AG10803 (cell line): ENCODE measurements at regions not wholly inside any gene's neighbourhood (a gene's known extent, or its start where the extent isn't known, plus 50 kb on each side); places are given as distances from the start of the nearest gene placed in this dataset.

Experiments used
- DNase-seq: peaks from one replicate; pipeline ENCODE4 v3.0.0; 2010; ENCODE audit warnings: low read depth
- H3K4me3 ChIP-seq: 2 replicates; pipeline ENCODE4 v1.5.1; 2011; ENCODE audit warnings: mild to moderate bottlenecking, low read length, control low read depth
- TF ChIP-seq, protein P1 (sequence below): conservative IDR thresholded peaks from 2 replicates; pipeline ENCODE4 v1.5.1; 2011; ENCODE audit warnings: mild to moderate bottlenecking, low read length, control low read depth, inconsistent platforms

DNA sequence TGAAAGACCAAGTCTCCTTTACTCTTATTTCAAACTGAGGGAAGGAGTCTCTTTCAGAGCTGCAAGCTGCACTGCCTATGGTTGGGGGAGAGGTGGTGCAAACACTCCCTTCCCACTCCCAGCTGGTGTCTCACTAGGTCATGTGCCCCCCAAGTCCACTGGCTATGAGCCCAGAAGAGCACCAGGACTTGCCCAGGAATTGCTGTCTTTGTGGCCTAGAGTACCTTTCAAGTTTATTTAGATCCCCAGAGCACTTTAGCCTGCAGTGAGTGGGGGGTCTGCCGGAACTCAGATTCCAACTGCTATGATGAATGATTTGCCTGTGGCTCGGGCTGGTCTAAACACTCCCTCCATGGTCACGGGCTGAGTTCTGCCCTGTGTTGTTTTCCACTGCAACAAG, 192.6 kb upstream of the CITED2 start:
- TF ChIP-seq, protein P1, sequence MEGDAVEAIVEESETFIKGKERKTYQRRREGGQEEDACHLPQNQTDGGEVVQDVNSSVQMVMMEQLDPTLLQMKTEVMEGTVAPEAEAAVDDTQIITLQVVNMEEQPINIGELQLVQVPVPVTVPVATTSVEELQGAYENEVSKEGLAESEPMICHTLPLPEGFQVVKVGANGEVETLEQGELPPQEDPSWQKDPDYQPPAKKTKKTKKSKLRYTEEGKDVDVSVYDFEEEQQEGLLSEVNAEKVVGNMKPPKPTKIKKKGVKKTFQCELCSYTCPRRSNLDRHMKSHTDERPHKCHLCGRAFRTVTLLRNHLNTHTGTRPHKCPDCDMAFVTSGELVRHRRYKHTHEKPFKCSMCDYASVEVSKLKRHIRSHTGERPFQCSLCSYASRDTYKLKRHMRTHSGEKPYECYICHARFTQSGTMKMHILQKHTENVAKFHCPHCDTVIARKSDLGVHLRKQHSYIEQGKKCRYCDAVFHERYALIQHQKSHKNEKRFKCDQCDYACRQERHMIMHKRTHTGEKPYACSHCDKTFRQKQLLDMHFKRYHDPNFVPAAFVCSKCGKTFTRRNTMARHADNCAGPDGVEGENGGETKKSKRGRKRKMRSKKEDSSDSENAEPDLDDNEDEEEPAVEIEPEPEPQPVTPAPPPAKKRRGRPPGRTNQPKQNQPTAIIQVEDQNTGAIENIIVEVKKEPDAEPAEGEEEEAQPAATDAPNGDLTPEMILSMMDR = no peak
- no peak for DNase-seq
- no peak overlapping the region for H3K4me3 ChIP-seq

DNA sequence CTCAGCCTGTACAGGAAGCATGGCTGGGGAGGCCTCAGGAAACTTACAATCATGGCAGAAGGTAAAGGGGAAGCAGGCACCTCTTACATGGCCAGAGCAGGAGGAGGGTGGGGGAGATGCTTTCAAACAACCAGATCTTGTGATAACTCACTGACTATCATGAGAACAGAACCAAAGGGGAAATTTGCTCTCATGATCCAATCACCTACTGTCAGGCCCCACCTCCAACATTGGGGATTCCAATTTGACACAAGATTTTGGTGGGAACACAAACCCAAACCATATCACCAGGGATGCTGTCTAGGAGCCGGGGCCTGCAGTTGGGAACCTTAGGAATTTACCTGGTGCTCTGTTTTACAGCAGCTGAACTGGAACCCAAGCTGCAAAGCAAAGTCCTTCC, 191.1 kb upstream of the CITED2 start:
- no peak overlapping the region for H3K4me3 ChIP-seq
- no peak for DNase-seq
- TF ChIP-seq, protein P1 = no peak

DNA sequence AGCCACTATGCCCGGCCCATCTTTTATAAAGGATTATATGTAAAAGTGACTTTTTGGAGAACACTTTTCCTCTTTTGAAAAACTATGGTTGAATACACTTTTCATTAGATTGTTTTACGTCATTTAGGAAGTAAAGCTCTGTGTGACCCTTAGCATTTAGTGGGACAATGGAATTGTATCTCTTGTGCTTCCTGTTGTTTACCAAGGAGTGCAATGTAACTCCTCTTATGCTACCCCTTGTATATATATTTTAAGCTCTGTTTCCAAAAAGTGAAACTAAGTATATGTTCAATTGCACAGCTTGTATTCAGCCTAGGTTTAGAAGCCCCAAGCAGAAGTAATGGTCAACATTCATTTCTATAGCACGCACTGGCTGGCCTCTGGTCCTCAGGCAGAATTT, 183.1 kb upstream of the CITED2 start:
- no peak overlapping the region for H3K4me3 ChIP-seq
- no peak for DNase-seq
- TF ChIP-seq, protein P1 = no peak

DNA sequence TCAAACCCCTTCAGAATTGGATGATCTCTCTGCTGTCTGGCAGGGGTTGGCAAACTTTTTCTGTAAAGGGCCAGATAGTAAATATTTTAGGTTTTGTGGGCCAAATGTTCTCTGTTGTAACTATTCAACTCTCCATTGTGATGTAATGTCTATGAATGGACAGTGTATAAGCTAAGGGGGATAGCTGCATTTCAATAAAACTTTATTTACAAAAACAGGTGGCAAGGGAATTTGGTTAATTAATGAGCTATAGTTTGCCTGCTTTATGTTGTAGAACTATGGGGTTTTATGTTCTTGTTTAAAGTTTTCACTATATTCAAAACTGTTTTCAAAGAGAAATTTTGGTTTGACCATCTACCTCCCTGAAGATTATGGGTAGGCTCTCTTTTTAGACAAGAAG, 182.1 kb upstream of the CITED2 start:
- TF ChIP-seq, protein P1 = no peak
- no peak for DNase-seq

DNA sequence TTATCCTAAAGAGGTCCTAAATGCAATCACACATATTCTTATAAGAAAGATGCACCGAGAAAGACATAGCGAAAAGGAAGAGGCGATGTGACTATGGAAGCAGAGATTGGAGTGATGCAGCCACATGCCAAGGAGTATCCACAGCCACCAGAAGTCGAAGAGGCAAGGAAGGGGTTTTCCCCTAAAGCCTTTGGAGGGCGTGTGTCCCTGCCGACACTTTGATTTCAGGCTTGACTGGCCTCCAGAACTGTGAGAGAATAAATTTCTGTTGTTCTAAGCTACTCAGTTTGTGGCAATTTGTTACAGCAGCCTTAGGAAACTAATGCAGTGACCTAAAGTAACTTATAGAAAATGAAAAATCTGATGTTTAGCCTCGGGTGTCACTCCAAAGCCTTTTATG, 179.5 kb upstream of the CITED2 start:
- no peak overlapping the region for H3K4me3 ChIP-seq
- TF ChIP-seq, protein P1 = no peak
- no peak for DNase-seq

More for the DNA sequence above, 182.1 kb upstream of the CITED2 start:
- no peak overlapping the region for H3K4me3 ChIP-seq

DNA sequence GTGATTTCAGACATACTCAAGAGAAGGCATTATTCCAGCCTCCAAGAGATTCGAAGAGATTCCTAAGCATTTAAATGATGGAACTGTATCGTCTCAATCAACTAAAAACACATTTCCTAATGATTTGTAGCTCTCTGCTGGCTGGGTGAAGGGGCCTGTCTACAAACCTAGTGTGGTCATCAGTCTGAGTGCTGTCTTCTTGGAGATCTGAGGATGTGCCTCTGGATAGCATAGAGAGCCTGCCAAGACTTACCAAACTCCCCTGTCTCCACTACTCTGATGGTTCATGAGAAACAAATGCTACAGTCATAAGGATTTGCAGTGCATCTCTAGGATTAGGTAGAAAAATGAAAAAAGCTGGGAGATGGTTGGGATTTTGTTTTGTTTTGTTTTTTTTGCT, 176.9 kb upstream of the CITED2 start:
- DNase-seq = no peak
- no peak overlapping the region for H3K4me3 ChIP-seq
- TF ChIP-seq, protein P1 = no peak

DNA sequence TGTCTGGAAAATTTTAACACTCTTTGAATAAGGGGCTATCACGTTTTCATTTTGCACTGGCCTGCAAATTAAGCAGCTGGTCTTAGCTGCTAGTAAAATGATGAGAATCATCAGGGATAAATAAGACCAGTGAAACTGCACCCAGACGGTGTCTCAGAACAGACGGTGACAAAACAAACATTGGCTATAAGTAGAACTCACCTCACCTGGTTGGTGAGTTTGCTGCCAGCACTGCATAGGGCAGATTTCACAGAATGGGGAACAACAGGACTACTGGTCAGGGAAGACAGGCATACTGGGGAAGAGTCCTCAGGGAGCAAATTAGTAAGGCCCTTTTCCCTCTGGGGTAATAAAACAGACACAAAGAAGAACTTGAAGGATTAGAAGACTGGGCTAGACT, 175.9 kb upstream of the CITED2 start:
- no peak overlapping the region for H3K4me3 ChIP-seq
- no peak for DNase-seq
- TF ChIP-seq, protein P1 = no peak
